HEK293 (cell line): ENCODE measurements at regions not wholly inside any gene's neighbourhood (a gene's known extent, or its start where the extent isn't known, plus 50 kb on each side); places are given as distances from the start of the nearest gene placed in this dataset.

Experiments
- MYNN ChIP-seq: fragments of 450-650 bp; formaldehyde crosslinking; IDR thresholded peaks from 2 replicates; pipeline ENCODE4 v1.5.1; 2016; ENCODE audit warnings: missing biosample characterization, missing genetic modification characterization, borderline replicate concordance
- MZF1 ChIP-seq: fragments of 450-650 bp; formaldehyde crosslinking; IDR thresholded peaks from 2 replicates; pipeline ENCODE4 v1.5.1; 2017; ENCODE audit warnings: missing biosample characterization, missing genetic modification characterization, borderline replicate concordance
- ZBTB8A ChIP-seq: fragments of 450-650 bp; formaldehyde crosslinking; IDR thresholded peaks from 2 replicates; pipeline ENCODE4 v1.5.1; 2016; ENCODE audit warnings: missing biosample characterization, missing genetic modification characterization
- ZNF19 ChIP-seq: fragments of 450-650 bp; formaldehyde crosslinking; IDR thresholded peaks from 2 replicates; pipeline ENCODE4; 2016; ENCODE audit warnings: missing biosample characterization, missing genetic modification characterization, low read depth
- TF ChIP-seq, protein P1 (sequence below): fragments of 450-650 bp; formaldehyde crosslinking; IDR thresholded peaks from 2 replicates; pipeline ENCODE4 v1.5.1; 2016; ENCODE audit warnings: missing biosample characterization, missing genetic modification characterization, low read depth
- TF ChIP-seq, protein P2 (sequence below): fragments of 450-650 bp; formaldehyde crosslinking; IDR thresholded peaks from 2 replicates; pipeline ENCODE4 v1.5.1; 2016; ENCODE audit warnings: missing biosample characterization, missing genetic modification characterization
- TF ChIP-seq, protein P3 (sequence below): fragments of 450-650 bp; formaldehyde crosslinking; IDR thresholded peaks from 2 replicates; pipeline ENCODE4 v1.5.1; 2016; ENCODE audit warnings: missing biosample characterization, missing genetic modification characterization

DNA sequence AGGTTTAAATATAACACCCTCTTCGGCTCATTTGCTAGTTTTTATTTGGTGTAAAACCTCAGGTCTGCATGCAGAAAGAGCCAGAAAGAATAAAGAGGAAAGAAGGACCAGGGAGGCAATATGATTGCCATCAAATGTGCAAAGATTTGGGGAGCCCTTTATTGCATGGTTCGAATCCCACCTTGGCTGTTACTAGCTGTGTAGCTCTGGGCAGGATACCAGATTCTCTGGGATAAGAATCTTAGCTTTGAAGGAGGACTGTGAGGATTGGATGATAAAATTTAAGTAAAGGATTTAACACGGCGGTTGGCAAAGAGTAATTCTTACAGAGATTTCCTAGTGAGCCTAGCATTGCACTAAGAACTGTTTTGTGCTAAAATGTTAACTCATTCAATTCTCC, 510.2 kb upstream of the LCORL start:
- TF ChIP-seq ZNF19 (tag by site-specific recombination) (no peak), MYNN (tag by site-specific recombination) (no peak), ZBTB8A (tag by site-specific recombination) (no peak), MZF1 (tag by site-specific recombination) (no peak)
- TF ChIP-seq, protein P1, sequence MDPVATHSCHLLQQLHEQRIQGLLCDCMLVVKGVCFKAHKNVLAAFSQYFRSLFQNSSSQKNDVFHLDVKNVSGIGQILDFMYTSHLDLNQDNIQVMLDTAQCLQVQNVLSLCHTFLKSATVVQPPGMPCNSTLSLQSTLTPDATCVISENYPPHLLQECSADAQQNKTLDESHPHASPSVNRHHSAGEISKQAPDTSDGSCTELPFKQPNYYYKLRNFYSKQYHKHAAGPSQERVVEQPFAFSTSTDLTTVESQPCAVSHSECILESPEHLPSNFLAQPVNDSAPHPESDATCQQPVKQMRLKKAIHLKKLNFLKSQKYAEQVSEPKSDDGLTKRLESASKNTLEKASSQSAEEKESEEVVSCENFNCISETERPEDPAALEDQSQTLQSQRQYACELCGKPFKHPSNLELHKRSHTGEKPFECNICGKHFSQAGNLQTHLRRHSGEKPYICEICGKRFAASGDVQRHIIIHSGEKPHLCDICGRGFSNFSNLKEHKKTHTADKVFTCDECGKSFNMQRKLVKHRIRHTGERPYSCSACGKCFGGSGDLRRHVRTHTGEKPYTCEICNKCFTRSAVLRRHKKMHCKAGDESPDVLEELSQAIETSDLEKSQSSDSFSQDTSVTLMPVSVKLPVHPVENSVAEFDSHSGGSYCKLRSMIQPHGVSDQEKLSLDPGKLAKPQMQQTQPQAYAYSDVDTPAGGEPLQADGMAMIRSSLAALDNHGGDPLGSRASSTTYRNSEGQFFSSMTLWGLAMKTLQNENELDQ (tag by site-specific recombination): no peak
- TF ChIP-seq, protein P2, sequence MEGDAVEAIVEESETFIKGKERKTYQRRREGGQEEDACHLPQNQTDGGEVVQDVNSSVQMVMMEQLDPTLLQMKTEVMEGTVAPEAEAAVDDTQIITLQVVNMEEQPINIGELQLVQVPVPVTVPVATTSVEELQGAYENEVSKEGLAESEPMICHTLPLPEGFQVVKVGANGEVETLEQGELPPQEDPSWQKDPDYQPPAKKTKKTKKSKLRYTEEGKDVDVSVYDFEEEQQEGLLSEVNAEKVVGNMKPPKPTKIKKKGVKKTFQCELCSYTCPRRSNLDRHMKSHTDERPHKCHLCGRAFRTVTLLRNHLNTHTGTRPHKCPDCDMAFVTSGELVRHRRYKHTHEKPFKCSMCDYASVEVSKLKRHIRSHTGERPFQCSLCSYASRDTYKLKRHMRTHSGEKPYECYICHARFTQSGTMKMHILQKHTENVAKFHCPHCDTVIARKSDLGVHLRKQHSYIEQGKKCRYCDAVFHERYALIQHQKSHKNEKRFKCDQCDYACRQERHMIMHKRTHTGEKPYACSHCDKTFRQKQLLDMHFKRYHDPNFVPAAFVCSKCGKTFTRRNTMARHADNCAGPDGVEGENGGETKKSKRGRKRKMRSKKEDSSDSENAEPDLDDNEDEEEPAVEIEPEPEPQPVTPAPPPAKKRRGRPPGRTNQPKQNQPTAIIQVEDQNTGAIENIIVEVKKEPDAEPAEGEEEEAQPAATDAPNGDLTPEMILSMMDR (tag by site-specific recombination): no peak
- TF ChIP-seq, protein P3, sequence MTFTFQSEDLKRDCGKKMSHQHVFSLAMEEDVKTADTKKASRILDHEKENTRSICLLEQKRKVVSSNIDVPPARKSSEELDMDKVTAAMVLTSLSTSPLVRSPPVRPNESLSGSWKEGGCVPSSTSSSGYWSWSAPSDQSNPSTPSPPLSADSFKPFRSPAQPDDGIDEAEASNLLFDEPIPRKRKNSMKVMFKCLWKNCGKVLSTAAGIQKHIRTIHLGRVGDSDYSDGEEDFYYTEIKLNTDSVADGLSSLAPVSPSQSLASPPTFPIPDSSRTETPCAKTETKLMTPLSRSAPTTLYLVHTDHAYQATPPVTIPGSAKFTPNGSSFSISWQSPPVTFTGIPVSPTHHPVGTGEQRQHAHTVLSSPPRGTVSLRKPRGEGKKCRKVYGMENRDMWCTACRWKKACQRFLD: no peak
